Right ventricle myocardium superior (tissue), 1 donor: ENCODE measurements at regions not wholly inside any gene's neighbourhood (a gene's known extent, or its start where the extent isn't known, plus 50 kb on each side); places are given as distances from the start of the nearest gene placed in this dataset.

Source experiments
- ATAC-seq: fragments of 200-7000 bp; cut with Tn5 transposase; one replicate; pipeline ENCODE4 v1.9.1; 2020; ENCODE audit warnings: mild to moderate bottlenecking; ENCODE audit not compliant: poor library complexity
- DNase-seq: peaks from one replicate; pipeline ENCODE4 v3.0.0-alpha.2; 2020
- intact Hi-C: fragments of 100-400 bp; cut with DNase I; formaldehyde crosslinking; loops from one replicate; pipeline ENCODE4 v1.11.2; 2022
- donor health status: DM: no; HTN: yes; CAD: no; lungs with severe emphysema.

DNA sequence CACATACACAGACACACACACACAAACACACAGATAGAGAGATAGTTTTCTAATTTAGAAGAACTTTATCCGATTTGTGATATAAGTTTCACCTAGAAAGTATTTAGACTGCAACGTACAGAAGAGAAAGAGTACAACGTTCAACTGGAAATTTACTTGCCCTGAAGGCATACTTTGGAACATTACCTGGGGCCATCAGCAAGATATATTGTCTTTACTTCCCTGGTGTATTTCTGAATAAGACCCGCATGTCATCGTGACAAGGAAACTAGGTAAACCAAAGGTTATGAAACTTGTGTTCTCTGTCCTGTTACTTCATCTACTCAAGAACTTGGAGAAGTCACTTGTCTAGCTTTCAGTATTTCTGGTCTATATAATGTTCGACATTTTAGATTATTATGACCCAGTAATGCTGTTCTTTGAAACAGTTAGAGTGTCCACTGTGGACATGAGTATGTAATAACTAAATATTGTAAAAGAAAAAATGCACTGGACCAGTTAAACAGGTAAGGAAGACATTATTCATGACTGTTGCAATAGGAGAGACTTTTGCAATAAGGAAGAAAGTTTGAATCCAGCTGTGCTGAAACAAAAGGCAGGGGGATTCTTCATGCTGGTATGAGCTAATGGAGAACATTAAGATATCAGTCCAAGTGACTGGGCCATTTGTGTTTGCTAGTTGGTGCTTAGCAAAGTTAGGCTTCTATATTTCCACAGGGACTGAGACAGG lies 1791.1 kb downstream of the MAT2B start:
- intact Hi-C loops: no loop called here
- ATAC-seq (no peak), DNase-seq (no peak)

DNA sequence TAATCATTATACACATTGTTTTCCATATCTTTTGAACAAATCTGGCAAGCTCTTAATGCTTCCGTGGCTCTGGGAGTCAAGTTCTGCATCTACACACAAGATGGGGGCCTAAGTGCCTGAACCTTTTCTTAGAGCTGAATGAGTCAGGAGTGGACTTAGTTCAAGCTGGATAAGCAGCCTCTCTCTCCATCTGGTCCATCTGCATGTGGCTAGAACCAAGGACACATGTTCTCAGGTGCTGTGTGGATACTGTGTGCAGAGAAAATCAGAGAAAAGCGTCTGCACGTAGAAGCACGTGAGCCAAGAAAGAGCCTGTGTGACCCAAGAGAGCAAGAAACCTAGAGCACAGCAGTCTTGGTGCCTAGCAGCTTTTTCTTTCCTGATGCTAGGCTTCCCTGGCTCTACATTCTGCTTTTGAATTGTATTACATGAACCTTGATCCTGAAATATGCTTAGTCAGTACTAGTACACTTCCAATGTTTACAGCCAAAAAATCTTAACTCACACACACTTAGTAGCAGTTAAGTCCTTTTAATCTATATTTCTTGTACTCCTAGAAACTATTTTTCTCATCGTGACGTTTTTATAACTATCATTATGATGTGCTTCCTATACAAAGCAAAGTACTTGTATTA lies 1798.9 kb downstream of the MAT2B start:
- intact Hi-C loops: no loop called here
- no peak for ATAC-seq
- no peak for DNase-seq

DNA sequence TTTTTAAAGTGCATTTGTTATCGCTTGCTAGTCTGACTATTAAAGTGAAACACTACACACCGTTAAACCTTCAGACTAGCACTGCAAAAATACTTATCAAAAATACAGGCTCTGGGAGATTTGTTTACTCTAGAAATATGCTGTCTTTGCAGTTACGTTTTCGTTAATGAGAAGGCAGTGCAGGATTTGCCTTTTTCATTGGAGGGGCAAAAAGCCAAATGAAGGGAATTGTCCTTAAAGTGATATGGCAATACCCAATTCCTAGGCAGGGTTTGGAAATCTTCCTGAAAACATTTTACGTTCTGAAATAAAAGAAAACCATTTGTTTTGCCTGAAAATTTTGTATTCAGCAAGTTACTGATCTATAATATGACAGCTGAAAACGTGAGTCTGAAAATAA lies 1800.2 kb downstream of the MAT2B start:
- DNase-seq: no peak
- ATAC-seq: no peak
- intact Hi-C loops: no loop called here

DNA sequence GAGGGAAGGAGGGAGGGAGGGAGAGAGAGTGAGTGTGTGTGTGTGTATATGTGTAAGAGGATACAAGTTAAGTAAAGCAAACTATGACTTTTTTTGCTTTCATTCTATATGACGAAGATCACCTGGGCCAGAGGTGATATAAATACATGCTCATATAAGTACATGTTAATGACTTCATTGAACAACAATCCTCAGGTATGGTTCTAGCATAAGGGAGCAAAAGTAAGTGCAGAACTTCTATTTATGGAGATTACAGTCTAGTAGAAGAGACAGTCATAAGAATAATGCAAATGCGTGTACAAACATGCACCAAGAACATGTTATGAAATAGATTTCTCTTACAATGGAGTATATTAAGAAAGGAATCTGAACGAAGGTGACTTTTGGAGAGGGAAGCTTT lies 1804.0 kb downstream of the MAT2B start:
- no peak for ATAC-seq
- DNase-seq: no peak
- intact Hi-C loops: no loop called here

DNA sequence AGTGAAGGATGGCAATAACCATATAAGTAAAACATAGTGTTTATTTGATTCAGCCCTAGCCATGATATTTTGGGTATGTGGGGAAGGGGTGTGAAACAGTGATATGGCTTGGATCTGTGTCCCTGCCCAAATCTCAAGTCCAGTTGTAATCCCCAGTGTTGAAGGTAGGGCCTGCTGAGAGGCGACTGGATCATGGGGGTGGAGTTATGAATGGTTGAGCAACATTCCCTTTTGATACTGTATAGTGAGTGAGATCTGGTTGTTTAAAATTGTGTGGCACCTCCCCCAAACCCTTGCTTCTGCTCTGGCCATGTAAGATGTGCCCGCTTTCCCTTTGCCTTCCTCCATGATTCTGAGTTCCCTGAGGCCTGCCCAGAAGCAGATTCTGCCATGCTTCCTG lies 1804.6 kb downstream of the MAT2B start:
- intact Hi-C loops: no loop called here
- ATAC-seq (no peak), DNase-seq (no peak)

DNA sequence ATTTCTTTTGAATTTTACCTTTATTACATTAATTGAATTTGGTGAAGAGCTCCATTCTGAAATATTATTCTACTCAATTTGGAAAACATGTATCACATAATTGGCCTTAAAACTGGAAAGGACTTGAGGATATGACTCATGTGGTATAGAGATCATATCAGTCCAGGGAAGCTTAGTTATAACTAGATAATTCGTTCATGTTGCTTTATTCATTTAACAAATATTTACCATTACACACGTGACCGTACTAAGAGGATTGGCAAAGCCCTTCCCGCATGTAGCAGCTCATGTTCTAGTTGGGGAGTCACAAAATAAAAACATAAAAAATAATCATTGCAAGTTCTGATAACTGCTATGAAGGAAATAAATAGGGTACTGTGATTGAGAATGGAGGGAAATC lies 1816.5 kb downstream of the MAT2B start:
- DNase-seq: no peak
- ATAC-seq: no peak
- intact Hi-C loops: no loop called here

DNA sequence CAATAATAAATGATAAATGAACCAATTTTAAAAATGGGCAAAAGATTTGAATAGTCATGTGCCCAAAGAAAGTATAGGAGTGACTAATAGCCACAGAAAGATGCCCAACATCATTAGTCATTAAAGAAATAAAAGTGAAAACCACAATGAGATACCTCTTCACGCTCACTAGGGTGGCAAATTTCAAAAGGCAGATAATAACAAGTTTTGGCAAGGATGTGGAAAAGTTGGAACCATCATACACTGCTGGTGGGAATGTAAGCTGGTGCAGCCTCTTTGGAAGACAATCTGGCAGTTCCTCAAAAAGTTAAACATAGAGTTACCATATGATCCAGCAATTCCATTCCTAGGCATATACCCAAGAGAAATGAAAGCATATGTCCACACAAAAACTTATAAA lies 1819.8 kb downstream of the MAT2B start:
- ATAC-seq: no peak
- DNase-seq: no peak
- intact Hi-C loops: no loop called here

DNA sequence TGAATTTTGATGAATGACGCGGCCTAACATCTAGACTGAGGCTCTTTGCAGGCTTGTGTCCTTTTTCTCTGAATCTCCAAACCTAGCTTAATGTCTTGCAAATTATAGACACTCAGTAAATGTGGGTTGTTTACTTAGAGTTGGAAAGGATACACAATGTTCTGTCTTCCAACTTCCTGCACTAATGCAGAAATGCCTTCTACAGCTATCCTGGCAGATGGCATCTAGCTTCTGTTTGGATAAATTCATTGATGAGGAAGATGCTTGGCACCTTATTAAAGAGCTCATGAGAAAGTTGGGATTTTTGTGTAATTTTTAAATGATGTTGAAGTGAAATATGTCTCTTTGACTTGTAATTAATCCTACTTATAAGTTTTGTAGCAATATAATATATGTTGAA lies 1822.2 kb downstream of the MAT2B start:
- intact Hi-C loops: no loop called here
- ATAC-seq (no peak), DNase-seq (no peak)

DNA sequence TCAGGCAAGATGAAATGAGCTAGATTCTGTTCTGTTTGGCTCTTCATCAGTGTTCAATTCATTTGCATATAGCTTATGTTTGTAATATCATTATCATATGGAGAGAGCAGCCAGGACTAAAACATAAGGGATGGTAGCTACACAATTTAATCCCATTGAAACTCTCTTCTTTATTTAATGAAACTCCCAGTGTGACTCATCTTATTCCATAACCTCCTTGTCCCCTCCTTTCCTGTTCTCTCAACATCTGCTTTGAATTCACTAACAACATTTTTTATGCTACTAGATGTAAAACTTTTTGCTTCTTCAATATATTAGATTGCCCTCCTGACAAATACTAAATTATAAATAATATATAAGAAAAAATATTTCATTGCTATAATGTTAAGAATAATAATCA lies 1823.4 kb downstream of the MAT2B start:
- intact Hi-C loops: no loop called here
- no peak for DNase-seq
- no peak for ATAC-seq

DNA sequence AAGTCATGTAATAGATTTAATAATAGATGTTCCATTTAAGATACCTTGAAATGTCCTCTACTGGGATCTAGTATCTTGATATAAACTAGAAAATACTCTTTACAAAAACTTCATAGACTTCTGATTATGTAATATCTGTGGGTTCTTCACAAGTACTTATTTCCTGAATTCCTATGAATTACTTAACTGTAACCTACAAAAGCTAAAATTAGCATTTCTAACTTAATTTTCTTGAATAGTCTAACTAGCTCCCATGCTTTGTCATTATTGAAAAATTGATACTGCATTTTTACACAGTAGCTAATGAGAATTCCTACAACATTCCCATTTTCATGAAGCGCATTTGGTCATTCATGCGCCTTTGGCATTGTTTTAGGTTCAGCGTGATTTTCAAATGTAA lies 1828.2 kb downstream of the MAT2B start:
- intact Hi-C loops: no loop called here
- ATAC-seq (no peak), DNase-seq (no peak)

DNA sequence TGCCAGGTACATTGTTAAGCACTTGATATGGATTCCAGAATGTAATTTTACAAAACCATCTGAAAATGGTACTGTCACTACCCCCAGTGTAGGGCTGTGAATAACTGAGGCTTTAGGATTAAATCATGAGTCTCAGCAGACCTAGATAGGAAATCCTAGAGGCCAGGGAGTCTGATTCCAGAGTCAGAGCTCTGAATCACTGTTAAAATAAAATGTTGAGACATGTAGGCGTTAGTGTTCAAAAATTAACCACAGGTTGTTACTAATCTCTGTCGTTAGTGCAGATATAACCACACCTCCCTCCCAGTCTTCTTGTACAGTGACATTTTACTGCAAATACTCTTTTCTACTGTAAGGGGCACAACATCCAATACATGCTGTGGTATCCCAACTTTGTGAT lies 1828.8 kb downstream of the MAT2B start:
- DNase-seq (no peak), ATAC-seq (no peak)
- intact Hi-C loops: no loop called here

DNA sequence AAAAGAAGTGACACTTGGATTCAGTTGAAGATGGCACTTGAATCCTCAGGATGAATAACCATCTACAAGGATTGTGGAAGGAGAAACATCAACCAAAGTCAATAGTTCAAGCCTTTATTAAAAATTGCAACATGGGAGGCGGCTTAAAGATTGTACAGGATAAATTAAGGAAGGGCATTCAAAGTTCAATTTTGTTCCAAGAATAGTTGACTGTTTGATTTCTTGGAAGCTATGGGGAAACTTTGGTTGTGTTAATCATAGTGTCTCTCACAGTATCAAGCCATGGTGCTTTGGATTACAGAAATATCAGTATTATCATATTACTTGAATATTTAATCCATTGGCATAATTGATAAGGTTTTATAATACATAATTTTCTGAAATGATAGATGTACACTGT lies 1844.3 kb downstream of the MAT2B start:
- ATAC-seq (no peak), DNase-seq (no peak)
- intact Hi-C loops: no loop called here

DNA sequence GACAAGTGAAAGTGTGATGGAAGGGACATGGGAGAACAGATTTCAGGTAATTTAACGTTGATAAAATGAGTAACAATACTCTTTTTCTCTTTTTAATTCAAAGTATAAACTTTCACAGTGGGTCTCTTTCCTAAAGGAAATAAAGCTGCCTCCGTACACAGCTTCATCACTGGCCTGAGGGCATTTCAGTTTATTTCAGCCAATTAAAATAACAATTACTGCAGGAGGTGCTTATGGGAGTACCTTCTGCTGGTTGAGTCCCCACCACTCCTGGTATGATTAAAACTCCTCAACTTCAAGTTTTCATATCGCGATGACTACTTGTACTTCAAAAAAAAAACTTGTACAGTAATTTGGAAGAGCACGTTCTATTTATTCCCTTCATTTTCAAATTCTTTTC lies 1845.9 kb downstream of the MAT2B start:
- DNase-seq (no peak), ATAC-seq (no peak)
- intact Hi-C loops: no loop called here

DNA sequence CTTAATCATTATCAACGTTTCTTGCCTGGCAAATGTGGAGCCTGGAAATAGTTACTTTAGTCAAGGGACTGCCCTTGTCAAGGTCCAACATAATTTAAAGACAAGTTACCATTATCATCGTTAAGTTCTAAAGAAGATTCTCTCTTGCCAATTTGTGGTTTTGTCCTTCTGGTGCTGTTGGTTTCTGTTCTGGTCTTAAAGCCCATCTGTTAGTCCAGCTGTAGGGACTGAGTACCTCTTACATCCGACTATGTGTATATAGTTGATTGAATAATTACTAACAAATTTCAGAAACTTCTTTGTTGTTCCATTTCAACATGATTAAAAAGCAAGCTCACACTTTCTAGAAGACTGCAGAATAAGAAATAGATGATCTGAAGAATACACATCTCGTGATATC lies 1854.9 kb downstream of the MAT2B start:
- intact Hi-C loops: no loop called here
- ATAC-seq (no peak), DNase-seq (no peak)

DNA sequence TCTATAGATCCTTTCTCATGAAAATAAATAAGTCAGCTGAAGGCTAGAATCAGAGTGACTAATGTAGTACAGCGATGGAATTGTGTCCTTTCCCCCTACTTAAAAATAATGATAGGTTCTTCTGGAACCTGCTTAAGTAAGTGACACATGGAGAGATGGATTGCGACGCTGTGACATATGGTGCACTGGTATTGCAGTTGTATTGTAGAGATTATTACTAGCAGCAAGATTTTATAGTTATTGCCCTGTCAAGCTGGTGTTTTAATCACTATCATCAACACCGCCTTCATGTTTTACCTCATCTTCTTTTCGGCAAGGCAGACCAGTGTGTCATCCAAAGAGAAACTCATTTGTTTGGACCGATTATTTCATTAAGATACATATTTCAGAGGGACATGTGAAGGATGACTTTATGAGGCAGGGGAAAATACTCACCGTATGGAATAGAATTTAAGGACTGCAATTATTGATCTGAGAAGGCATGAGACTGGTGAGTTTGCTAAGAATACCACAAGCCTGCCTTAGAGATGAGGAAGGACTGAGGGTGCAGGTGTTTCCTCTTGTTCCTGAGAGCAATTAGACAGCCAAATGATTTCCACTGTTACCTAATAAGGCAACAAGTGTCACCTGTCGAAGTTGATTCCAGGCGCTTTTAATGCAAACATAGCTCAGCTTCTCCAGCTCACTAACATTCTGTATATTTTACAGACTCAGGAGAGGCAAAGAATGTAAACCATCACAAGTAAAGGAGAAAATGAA lies 1855.5 kb downstream of the MAT2B start:
- intact Hi-C loops: no loop called here
- no peak for ATAC-seq
- DNase-seq: no peak

DNA sequence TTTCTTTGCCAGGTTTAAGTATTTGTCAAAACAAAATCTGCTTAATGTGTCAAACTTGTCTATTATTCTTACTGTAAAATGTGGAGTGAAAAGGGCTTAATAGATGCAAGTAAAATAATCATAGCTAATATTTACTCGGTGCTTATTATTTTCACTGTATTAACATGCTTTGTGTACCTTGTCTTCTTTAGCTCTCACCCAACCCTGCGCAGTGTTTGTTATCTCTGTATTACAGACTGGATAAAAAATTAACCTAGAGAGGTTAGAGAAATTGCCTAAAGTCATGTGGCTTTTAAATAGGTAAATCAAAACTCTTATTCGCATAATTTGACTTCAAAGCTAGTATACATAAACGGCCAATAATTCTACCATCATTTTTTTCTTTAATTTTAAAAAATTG lies 1864.8 kb downstream of the MAT2B start:
- ATAC-seq: no peak
- DNase-seq: no peak
- intact Hi-C loops: no loop called here

DNA sequence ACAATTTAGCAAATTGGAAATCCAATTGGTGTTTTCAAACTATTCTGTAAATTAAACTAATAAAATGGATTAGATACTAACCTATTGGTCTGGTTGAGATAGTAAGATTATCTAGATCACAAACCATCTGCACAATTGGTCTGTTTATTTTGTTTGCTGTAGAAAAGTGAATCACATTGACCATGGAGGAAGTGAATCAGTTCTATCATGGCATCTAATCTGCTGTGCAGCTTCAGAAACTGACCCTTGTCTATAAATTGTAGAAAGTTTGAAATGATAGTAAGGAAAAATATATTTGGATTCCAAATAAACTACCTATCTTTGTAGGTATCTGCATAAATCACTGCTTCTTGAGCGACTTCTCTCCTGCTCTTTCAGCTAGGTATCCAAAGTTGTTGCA lies 1865.4 kb downstream of the MAT2B start:
- intact Hi-C loops: no loop called here
- DNase-seq: no peak
- ATAC-seq: no peak

DNA sequence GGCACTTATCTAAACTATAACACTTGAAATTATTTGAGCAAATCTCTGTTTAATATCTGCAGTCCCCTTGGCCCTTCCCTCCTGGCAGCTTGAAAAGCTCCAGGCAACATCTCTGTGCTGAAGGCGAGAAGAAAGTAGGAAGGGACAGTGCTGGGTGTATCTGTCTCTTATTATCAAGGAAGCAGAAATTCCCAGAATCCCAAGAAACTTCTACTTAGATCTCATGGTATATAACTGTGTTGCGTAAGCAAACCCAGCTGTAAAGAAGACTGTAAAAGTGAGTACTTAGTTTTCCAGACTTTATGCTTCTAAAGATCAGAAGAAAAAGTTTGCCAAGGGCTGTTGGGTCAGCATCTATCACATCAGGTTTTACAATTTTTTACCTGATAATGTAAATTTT lies 1869.8 kb downstream of the MAT2B start:
- intact Hi-C loops: no loop called here
- ATAC-seq (no peak), DNase-seq (no peak)

DNA sequence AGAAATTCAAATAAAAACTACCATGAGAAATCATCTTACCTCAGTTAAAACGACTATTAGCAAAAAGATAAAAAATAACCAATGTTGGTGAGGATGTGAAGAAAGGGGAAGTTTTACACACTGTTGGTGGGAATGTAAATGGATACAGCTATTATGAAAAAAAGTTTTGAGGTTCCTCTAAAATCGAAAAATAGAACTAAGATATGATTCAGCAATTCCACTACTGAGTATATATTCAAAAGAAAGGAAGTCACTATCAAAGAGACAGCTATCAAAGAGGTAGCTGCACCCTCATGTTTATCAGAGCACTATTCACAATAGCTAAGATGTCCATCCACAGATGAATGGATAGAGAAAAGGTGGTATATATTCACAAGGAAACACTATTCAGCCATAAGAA lies 1888.4 kb downstream of the MAT2B start:
- intact Hi-C loops: no loop called here
- no peak for ATAC-seq
- no peak for DNase-seq

DNA sequence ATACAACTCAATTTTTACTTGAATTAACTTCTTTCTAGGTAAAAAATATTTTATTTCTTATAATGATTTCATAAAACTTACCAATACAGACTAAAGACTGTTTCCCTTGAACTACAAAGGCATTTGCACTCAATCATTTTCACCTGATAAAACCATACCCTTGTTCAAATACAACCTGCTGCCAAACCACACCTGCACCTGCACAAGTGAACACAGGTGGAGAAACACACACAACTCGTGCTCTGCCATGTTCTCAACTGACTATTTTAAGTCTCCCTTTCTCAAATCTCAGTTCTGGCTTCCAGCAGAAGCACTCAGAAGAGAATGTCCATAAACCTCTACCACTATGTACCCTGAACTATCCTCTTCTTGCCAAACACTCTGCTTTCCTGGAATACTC lies 1892.1 kb downstream of the MAT2B start:
- no peak for ATAC-seq
- intact Hi-C loops: no loop called here
- no peak for DNase-seq
